GM21515 (cell line): ENCODE measurements at regions not wholly inside any gene's neighbourhood (a gene's known extent, or its start where the extent isn't known, plus 50 kb on each side); places are given as distances from the start of the nearest gene placed in this dataset.
A peak's percentile ranks its signal among the peaks of the same experiment; 100 is the strongest.

ENCODE experiments used
- ATAC-seq: cut with Tn5 transposase; IDR thresholded peaks from one replicate; pipeline ENCODE4 v1.9.1; 2021; ENCODE audit not compliant: unreplicated experiment

DNA sequence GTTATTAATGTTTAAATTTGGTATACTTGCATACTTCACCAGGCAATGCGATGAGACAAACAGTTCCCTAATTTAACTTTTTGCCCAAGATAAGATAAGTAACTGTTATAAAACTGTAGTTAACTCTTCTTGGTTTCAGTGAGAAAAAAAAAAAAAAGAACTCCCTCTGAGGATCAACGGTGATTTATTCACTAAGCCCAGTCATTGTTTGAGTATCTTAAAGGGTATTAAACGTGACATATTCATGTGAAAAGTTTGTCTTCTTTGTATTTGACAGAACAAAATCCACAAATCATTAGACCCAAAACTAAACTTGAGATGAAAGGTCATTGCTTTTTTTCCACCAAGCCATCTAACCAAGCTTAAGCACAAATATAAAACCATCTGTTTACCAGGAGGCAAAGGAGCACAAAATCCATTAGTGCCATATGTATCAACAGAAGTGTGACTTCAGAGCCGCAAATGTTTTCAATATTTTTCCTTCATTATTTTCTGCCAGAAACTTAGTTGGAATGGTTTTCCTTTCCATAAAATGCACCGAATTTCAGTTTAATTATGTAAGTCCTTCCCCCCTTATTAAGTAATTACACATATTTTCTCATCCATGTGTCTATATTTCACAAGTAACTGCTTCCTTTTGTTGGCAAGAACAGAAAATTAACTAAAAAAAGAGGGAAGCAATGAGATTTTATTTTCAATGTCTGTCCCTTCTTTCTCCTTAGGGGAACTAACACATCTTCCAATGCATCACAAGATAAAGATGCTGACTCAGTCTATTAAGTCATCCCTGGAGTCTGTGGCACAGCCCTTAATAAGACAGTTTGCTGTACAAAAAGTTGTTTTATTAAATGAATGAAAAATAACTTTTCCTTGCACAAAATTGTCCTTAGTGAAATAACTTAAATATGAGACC is 92.2 kb upstream of the RAP2B start:
- no peak for ATAC-seq

GRCh38 chr3:153070511-153070868 is 91.5 kb upstream of the RAP2B start:
- ATAC-seq, result no peak

DNA sequence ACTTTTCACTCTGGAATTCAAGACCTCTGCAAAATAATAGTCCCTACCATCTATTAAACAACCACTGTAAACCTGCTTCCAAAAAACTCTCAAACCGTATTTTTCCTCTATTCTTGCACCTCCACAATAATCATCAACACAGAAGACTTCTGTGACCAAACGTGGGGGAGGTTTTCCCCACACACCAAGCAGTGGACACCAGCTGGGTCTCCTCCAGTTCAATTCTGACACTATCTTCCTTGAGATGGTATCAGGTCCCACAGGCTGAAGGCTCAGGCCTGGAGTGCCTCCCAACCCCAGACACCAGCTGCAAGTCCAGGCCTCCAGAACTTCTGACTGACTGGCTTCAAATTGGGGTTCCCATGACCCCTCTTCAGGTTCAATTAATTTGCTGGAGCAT is 89.6 kb upstream of the RAP2B start:
- ATAC-seq, result no peak

GRCh38 chr3:153072856-153073255 is 89.2 kb upstream of the RAP2B start:
- ATAC-seq, result no peak

DNA sequence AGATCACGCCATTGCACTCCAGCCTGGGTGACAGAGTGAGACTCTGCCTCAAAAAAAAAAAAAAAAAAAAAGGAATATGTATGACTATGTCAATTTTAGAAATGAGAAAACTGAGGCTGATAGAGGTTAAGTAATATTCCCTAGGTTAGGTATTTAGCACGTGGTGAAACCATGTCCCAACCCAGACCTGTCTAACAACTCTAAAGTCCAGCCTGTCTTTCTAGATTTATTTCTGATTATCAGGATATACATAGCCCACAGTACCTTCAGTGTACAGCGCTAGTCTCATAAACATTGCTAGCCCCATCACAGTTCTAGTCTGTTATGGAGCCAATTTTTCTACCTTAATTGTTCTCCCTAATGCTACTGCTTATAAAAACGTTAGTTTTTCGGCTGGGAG is 88.4 kb upstream of the RAP2B start:
- no peak for ATAC-seq

- ATAC-seq, result no peak
Observed at GRCh38 chr3:153078826-153079225, 83.2 kb upstream of the RAP2B start.

GRCh38 chr3:153079386-153079785 is 82.6 kb upstream of the RAP2B start:
- no peak for ATAC-seq

DNA sequence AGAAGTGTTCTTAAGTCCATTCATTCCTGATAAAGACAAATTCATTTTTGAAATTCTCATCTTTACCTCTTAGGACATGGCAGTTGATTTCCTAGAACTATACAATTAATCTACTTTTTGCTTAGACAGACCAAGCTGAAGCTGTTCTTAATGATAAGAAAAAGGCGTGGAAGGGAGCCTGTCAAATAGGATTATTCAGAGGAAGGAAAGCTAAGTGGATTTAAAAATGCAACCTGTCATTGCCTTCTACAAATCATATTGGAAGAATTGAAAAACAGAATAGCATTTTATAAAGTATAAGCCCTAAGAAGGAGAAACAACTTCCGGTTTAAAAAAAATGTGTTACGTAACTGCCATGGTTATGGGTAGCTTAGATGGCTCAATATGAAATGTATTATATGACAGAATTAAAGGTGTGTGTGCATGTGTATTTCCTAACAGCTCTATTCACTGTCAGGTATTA is 81.2 kb upstream of the RAP2B start:
- no peak for ATAC-seq

DNA sequence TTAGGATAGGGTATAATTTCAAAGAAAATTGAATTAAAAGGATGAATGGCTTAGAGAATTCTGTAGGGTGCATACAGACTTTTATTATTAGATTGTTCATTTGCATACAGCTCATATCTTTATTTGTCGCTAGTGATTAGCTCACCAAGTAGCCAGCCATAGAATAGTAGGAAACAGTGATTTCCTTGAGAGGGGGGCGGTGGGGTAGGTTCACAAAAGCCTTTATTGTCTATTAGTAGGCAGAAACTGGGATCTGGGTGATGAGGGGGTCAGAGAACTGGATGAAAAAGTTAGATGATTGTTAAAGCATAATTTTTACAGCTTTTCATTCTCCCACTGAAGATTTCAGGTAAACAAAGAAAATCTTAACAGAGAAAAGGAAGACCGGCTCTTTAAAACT is 77.6 kb upstream of the RAP2B start:
- ATAC-seq, result no peak

- no peak for ATAC-seq
Observed at GRCh38 chr3:153087595-153088566, 74.1 kb upstream of the RAP2B start.

DNA sequence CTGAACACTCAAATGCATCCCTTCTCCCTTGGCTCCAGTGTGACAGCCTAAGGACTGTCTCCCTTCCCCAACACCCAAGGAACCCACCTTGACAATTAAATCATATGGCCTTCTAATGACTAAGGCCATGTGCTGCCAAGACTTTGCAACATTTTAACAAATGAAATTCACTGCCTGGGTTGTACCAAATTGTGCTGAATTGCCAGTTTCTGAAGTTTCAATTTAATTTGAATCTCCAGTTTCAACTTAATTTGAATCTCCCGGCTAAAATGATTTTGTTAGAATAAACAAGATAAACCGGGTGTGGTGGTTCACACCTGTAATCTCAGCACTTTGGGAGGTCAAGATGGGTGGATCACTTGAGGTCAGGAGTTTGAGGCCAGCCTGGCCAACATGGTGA is 72.4 kb upstream of the RAP2B start:
- ATAC-seq, result no peak

DNA sequence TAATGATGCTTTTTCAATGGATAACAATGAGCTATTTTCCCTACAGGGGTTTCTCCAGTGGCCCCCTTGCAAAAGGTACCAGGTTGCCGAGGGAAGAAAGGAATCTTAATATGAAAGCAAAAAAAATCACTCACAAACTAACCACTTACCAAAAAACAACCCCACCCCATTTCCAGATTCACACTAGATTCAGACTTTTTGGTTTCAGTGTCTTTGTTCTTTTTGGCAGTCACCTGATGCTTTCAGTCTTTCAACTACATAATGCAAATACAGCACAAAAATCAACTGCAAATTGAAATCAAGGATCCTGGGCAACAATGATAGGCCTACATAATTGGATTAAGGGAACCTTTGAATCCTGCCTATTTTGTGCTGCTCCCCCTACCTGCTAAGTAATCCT is 71.1 kb upstream of the RAP2B start:
- peak; percentile 56 for ATAC-seq

DNA sequence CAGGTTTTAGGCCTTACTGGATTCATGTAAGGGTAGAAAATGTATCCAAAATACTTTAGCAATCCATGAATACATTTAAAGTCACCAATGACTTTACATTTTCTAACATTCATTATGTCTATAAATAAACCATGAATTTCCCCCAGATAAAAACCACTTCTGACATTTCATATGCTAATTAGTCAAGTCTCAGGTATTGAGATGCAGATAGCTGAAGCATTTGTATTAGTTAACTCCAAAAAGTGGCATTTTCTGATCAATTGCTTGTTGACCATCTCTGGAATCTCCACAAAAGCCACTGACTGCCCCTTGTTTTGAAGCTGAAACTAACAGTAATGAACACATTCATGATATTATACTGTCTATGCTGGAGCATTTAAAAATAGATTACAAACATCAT is 68.4 kb upstream of the RAP2B start:
- no peak for ATAC-seq

DNA sequence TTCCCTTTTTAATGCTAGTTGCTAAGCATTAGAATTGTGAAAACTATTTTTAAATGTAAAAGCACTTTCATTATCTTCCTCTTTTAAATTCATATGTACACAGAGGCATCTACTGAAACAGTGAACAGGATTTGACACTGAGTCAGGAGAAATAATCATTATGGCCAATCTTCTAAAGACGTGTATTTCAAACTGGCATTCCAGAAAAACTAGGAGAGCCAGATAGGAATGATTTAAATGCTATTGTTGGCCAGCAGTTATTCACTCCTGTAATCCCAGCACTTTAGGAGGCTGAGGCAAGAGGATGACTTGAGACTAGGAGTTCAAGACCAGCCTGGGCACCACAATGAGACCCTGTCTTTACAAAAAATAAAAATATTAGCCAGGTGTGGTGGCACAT is 67.6 kb upstream of the RAP2B start:
- ATAC-seq, result no peak

DNA sequence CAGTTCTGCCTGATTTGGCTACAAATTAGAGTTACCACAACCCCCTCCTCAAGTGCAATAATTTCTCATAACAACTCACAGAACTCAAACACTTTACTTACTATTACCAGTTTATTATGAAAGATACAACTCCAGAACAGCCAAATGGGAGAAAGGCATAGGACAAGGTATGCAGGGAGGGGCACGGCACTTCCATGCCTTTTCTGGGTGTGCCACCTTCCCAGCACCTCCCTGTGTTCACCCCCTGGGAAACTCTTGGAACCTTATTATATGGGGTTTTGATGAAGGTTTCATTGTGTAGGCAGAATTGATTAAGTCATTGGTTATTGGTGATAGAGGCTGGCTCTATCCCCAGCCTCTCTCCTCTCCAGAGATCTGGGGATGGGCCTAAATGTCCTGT is 66.6 kb upstream of the RAP2B start:
- ATAC-seq, result no peak

DNA sequence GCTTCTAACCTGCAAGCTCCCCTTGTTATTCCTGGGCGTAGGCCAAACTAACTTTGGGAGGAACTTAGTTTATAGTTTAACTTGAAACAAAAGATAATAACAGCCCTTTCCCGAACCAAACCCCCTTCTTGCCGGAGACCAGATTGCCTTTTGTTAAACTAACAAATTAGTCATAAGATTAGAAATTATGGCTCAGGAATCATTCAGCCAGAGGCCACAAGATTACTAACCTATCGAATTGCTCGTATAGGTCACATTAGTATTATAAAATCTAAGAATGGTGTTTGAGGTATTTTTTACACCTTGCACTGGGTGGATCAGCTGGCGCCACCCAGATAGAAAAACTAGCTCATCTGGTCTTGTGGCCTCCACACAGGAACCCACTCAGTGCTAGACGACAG is 65.3 kb upstream of the RAP2B start:
- ATAC-seq, result no peak

GRCh38 chr3:153097213-153097612 is 64.8 kb upstream of the RAP2B start:
- ATAC-seq, result no peak

- no peak for ATAC-seq
Observed at GRCh38 chr3:153099131-153099530, 62.9 kb upstream of the RAP2B start.

DNA sequence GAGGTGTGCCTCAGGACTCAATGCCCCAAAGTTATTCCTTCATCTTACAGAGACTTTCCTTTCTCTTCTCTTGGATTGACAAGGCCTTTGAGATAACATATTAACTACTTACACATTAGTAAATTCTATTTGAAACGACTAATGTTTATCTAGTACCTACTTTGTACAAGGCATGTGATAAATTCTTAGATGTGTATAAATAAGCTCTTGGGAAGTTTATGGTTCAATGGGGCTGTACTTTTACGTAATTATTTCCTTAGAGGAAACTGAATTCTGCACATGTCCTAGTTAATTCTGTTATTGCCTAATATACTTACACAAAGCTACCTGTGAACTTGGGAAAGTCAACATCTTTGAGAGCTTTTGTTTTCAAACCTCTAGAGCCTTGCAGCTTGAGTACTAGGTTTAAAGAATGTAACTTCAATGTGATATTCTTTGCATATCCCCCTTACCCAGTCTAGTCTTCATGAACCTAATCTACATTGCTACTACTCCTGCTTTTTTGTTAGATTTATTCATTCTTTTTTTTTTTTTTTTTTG is 58.5 kb upstream of the RAP2B start:
- no peak for ATAC-seq

GRCh38 chr3:153110041-153110440 is 52.0 kb upstream of the RAP2B start:
- ATAC-seq, result no peak

- no peak for ATAC-seq
Observed at GRCh38 chr3:153111016-153111415, 51.0 kb upstream of the RAP2B start.
